ENCODE measurements at regions not wholly inside any gene's neighbourhood (a gene's known extent, or its start where the extent isn't known, plus 50 kb on each side); places are given as distances from the start of the nearest gene placed in this dataset.

- TF ChIP-seq, protein P1, sequence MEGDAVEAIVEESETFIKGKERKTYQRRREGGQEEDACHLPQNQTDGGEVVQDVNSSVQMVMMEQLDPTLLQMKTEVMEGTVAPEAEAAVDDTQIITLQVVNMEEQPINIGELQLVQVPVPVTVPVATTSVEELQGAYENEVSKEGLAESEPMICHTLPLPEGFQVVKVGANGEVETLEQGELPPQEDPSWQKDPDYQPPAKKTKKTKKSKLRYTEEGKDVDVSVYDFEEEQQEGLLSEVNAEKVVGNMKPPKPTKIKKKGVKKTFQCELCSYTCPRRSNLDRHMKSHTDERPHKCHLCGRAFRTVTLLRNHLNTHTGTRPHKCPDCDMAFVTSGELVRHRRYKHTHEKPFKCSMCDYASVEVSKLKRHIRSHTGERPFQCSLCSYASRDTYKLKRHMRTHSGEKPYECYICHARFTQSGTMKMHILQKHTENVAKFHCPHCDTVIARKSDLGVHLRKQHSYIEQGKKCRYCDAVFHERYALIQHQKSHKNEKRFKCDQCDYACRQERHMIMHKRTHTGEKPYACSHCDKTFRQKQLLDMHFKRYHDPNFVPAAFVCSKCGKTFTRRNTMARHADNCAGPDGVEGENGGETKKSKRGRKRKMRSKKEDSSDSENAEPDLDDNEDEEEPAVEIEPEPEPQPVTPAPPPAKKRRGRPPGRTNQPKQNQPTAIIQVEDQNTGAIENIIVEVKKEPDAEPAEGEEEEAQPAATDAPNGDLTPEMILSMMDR (IDR thresholded peaks at IDR 0.05) = peak in 1 of 3 donors; percentile 66
- TF ChIP-seq POLR2A (IDR thresholded peaks at IDR 0.05) = no peak
Observed at GRCh38 chr20:50459124-50459918, 50.9 kb upstream of the PTPN1 start.

Data from lower leg skin (tissue), 3 donors.